ENCODE measurements at regions not wholly inside any gene's neighbourhood (a gene's known extent, or its start where the extent isn't known, plus 50 kb on each side); places are given as distances from the start of the nearest gene placed in this dataset.

DNA sequence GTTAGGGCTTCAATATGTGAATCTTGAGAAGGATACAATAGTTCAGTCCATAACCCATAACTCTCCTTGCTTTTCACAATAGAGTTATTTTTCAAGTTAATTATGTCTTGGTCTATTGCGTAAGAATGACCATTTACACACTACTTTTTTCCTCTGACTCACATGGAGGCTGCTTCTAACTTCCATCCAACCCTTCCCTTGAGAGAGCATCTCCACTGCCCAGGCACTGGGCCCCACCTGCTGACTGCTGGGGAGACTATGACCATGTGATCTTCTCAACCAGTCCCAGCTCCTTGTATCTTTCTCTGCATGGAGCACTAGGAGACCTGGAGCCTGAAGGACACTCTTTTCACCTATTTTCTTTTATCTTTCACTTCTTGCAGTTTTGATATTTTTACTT lies 251.5 kb downstream of the GPD2 start:
- H3K9me3 Mint-ChIP-seq (ENCODE audit: unreplicated experiment) = peaks cover 10% of the 10 kb centered on the region
- H3K36me3 ChIP-seq (ENCODE audit: control insufficient read depth, insufficient read depth, low read length) = no peaks in the 10 kb centered on the region
- ChIA-PET POLR2A (no interaction called here), CTCF (no interaction called here)
- H3K9me3 ChIP-seq = no peaks in the 10 kb centered on the region
- no TSS peak for BruUV-seq (replicated peaks)
- H3K4me1 Mint-ChIP-seq (ENCODE audit: low read depth, unreplicated experiment) = no peaks in the 10 kb centered on the region
- H3K36me3 Mint-ChIP-seq (ENCODE audit: insufficient read depth, unreplicated experiment) = no peaks in the 10 kb centered on the region
- H3K27ac Mint-ChIP-seq (ENCODE audit: unreplicated experiment) = no peak overlapping the region
- no peaks in the 10 kb centered on the region for H3K27me3 Mint-ChIP-seq (ENCODE audit: insufficient read depth, unreplicated experiment)
- no peak for DNase-seq
- H3K4me1 ChIP-seq = no peaks in the 10 kb centered on the region
- H3K4me3 ChIP-seq (ENCODE audit: low read depth, low read length) = no peak overlapping the region
- no peak overlapping the region for H3K4me3 Mint-ChIP-seq (ENCODE audit: unreplicated experiment)
- intact Hi-C loops (cut with micrococcal nuclease; ENCODE audit: unreplicated experiment) = no loop called here
- TF ChIP-seq CTCF (IDR thresholded peaks at IDR 0.05; ENCODE audit: insufficient read depth in 1 of 2, low read depth in 1 of 2, low read length in 1 of 2, severe bottlenecking in 1 of 2, unreplicated experiment in 1 of 2) = no peak
- H3K27me3 ChIP-seq (replicated peaks; ENCODE audit: control insufficient read depth, insufficient read depth, low read length) = no peaks in the 10 kb centered on the region

DNA sequence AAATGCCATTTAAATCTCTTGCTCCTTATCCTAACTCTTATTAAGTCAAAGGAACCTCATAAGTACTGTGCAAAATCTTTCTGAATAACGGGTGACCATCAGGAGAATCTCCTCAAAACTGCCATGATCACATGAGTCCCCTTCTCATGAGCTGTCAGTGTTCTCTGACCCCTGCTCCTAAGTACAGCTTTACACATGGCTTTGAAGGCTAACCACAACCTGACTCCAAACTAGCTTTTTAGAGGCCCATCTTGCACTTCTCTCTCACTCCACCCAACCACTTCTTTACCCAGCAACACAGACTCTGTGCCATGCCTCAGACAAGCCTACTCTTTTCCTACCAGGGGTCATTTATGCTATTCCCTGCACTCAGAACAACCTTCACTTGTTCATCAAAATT lies 253.8 kb downstream of the GPD2 start:
- ChIA-PET POLR2A (no interaction called here), CTCF (no interaction called here)
- H3K4me1 ChIP-seq = no peaks in the 10 kb centered on the region
- TF ChIP-seq CTCF (IDR thresholded peaks at IDR 0.05; ENCODE audit: insufficient read depth in 1 of 2, low read depth in 1 of 2, low read length in 1 of 2, severe bottlenecking in 1 of 2, unreplicated experiment in 1 of 2) = no peak
- no peak for DNase-seq
- intact Hi-C loops (cut with micrococcal nuclease; ENCODE audit: unreplicated experiment) = no loop called here
- Mint-ChIP-seq H3K9me3 (ENCODE audit: unreplicated experiment) (peaks cover 10% of the 10 kb centered on the region), H3K27me3 (ENCODE audit: insufficient read depth, unreplicated experiment) (no peaks in the 10 kb centered on the region), H3K4me3 (ENCODE audit: unreplicated experiment) (no peak overlapping the region), H3K27ac (ENCODE audit: unreplicated experiment) (no peak overlapping the region), H3K4me1 (ENCODE audit: low read depth, unreplicated experiment) (no peaks in the 10 kb centered on the region), H3K36me3 (ENCODE audit: insufficient read depth, unreplicated experiment) (no peaks in the 10 kb centered on the region)
- no peaks in the 10 kb centered on the region for H3K9me3 ChIP-seq
- H3K36me3 ChIP-seq (ENCODE audit: control insufficient read depth, insufficient read depth, low read length) = no peaks in the 10 kb centered on the region
- no TSS peak for BruUV-seq (replicated peaks)
- no peak overlapping the region for H3K4me3 ChIP-seq (ENCODE audit: low read depth, low read length)
- no peaks in the 10 kb centered on the region for H3K27me3 ChIP-seq (replicated peaks; ENCODE audit: control insufficient read depth, insufficient read depth, low read length)

- Histone ChIP-seq H3K9me3 (no peaks in the 10 kb centered on the region), H3K4me3 (ENCODE audit: low read depth, low read length) (no peak overlapping the region), H3K27me3 (replicated peaks; ENCODE audit: control insufficient read depth, insufficient read depth, low read length) (no peaks in the 10 kb centered on the region), H3K4me1 (no peaks in the 10 kb centered on the region), H3K36me3 (ENCODE audit: control insufficient read depth, insufficient read depth, low read length) (no peaks in the 10 kb centered on the region)
- Mint-ChIP-seq H3K27me3 (ENCODE audit: insufficient read depth, unreplicated experiment) (no peaks in the 10 kb centered on the region), H3K4me3 (ENCODE audit: unreplicated experiment) (no peak overlapping the region), H3K36me3 (ENCODE audit: insufficient read depth, unreplicated experiment) (no peaks in the 10 kb centered on the region), H3K9me3 (ENCODE audit: unreplicated experiment) (peaks cover 10% of the 10 kb centered on the region), H3K4me1 (ENCODE audit: low read depth, unreplicated experiment) (no peaks in the 10 kb centered on the region), H3K27ac (ENCODE audit: unreplicated experiment) (no peak overlapping the region)
- no peak for DNase-seq
- CTCF ChIA-PET = no interaction called here
- intact Hi-C loops (cut with micrococcal nuclease; ENCODE audit: unreplicated experiment) = no loop called here
- POLR2A ChIA-PET = no interaction called here
- no TSS peak for BruUV-seq (replicated peaks)
- TF ChIP-seq CTCF (IDR thresholded peaks at IDR 0.05; ENCODE audit: insufficient read depth in 1 of 2, low read depth in 1 of 2, low read length in 1 of 2, severe bottlenecking in 1 of 2, unreplicated experiment in 1 of 2) = no peak
Measured at GRCh38 chr2:156691014-156691413, 254.8 kb downstream of the GPD2 start.

Data from Caco-2 (cell line).